SW 1271 (cell line): ENCODE measurements at regions not wholly inside any gene's neighbourhood (a gene's known extent, or its start where the extent isn't known, plus 50 kb on each side); places are given as distances from the start of the nearest gene placed in this dataset.
A peak's percentile ranks its signal among the peaks of the same experiment; 100 is the strongest.

Source experiments
- DNase-seq, 2 experiments: peaks; one replicate each; lab custom pipeline; 2025; lab: John Stamatoyannopoulos, UW

DNA sequence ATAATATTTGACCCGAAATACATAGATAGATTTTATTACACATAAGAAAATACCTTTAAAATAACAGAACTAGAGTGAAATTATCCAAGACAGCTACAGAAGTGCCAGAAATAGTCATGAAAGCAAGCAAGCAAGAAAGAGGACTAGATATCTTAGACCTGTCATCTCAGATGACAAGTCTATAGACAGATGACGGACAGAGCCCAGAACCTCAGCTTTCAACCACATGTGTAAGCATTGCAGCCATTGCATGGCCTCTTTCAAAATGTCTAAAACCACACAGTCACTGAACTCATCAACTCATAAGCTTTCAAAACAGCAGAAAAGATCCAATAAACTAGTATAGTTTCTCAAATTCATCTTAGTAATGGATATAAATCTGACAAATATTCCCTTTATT is 59.8 kb upstream of the FHIT start:
- DNase-seq: no peak

DNA sequence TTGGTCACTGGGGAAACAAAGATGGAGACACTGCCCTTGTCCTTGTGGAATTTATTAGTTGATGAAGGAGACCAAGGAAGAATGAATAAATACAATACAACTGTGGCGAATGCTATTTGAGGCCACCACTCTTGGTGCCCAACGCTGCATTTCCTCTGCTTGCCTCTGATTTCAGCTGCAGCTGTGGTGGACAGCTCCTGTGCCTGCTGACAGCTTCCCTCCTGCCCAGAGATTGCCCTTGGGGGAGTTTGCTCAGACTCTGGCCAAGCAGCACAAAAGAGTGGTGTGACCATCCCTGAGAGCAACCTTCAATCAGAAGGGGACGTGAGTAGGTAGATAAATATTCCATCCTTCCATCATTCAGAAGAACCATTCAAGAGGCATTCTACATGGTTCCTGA is 64.6 kb upstream of the FHIT start:
- no peak for DNase-seq

- no peak for DNase-seq
Observed at GRCh38 chr3:61323094-61323493, 71.8 kb upstream of the FHIT start.

DNA sequence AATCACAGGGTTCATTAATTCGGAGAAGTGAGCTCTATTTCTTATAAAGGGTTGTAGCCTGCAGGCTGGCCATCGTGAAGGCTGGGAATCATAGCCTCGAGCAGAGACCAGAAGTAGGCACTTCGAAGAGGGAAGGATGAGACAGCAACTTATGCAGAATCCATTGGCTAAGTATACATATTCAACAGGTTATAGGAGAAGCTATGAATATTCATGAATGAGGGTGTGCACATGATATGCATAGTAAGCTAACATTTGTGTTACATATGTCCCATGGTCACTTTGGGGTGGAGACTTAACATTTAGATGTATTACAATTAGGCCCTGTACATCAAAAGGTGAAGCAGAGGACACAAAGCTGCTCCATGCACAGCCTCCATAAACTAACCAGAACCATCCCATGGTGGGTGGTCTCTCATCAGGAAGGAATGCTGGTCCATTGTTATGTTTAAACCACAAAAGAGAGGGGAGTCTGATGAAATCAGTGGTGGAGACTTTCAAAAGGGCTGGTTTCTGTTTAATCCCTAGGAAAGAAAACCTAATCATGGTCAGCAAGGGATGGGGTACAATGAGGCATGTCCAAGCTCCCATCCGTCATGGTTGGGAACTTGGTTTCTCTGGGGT is 80.8 kb upstream of the FHIT start:
- DNase-seq: no peak

GRCh38 chr3:61333192-61333961 is 82.1 kb upstream of the FHIT start:
- DNase-seq: no peak

DNA sequence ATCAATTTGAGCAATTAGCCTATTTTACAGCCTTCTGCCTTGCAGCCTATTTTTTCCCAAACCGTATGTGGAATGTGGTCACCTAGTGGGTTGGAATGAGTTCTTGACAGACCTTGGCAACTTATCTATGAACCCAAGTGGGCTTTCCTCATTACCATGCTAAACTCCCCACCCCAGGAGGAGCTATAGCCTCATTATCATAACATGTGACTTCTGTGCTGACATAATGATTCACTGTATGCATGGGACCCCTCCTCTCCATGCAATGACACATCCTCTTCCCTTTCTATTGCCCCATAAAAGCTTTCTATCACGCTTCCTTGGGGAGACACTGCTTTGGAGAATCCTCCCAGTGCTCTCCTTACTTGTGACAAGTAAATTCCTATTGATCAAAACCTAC is 83.5 kb upstream of the FHIT start:
- DNase-seq: no peak

GRCh38 chr3:61340931-61341461 is 89.7 kb upstream of the FHIT start:
- DNase-seq: no peak

DNA sequence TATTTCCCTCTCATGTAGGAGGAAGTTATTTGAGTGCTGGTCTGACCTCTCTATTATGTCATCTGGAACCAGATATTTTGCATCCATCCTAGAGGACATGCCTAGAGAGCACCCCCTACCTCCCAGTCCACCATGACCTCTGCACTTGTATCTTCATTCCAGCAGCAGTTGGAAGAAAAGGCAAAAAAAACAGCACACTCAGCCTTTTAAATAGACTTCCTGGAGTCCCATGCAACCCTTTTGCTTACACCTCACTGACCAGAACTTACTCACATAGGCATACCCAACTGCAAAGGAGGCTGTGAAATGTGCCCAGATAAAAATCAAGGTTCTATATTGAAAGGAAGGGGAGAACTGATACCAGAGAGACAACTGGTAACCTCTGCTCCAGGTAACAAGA is 92.3 kb upstream of the FHIT start:
- no peak for DNase-seq

- no peak for DNase-seq
Observed at GRCh38 chr3:61345020-61345419, 93.8 kb upstream of the FHIT start.

- no peak for DNase-seq
Observed at GRCh38 chr3:61347981-61348380, 96.7 kb upstream of the FHIT start.

- DNase-seq: no peak
Observed at GRCh38 chr3:61349717-61350116, 98.5 kb upstream of the FHIT start.

GRCh38 chr3:61350782-61351309 is 99.6 kb upstream of the FHIT start:
- no peak for DNase-seq

DNA sequence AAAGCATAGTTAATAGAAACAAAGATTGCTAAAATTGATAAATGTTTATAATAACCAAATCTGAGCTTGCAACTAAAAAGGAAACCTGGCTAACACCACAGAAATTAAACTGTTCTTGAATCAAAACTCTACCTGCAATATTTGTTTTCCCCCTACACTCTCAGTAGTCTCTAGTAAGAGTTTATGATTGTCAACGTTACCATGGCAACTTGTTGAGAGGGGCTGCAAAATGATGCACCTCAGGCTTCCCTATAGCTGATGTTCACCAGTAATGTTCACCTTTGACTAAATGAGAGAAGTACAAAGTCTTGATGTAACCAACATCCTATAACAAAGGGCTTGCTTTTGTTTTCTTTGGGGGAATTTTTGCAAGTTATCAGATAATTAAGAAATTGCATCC is 101.1 kb upstream of the FHIT start:
- DNase-seq: no peak

GRCh38 chr3:61353382-61353781 is 102.1 kb upstream of the FHIT start:
- no peak for DNase-seq

DNA sequence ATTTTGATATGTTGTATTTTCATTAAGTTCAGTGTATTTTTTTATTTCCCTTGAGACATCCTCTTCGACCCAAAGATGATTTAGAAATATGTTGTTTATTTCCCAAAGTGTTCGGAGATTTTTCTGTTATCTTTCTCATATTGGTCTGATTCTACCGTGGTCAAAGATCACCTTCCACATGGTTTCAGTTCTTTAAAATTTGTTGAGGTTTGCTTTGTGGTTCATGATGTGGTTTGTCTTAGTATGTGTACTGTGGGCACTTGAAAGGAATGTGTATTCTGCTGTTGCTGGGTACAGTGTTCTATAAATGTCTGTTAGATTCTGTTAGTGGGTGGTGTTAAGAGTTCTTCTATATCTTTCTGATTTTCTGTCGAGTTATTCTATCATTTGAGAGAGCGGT is 103.4 kb upstream of the FHIT start:
- DNase-seq: no peak

GRCh38 chr3:61356685-61357084 is 105.4 kb upstream of the FHIT start:
- DNase-seq: no peak

DNA sequence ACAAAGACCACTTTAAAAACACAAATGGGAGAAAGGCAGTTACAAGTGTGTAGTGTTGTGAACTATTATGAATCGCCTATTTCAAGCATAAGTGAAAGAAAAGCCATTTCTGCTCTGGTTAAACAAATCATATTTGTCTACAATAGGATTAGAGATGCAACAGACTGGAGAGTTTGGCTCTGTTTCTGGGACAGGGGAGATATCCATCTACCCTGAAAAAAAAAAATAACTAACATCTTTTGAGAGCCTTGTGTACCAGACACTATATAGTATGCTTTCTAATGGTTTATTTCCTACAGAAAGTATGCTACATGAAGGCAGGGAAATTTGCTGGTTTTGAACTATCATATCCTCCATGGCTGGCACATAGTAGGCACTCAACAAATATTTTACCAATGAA is 106.7 kb upstream of the FHIT start:
- no peak for DNase-seq

GRCh38 chr3:61358364-61358763 is 107.1 kb upstream of the FHIT start:
- no peak for DNase-seq

DNA sequence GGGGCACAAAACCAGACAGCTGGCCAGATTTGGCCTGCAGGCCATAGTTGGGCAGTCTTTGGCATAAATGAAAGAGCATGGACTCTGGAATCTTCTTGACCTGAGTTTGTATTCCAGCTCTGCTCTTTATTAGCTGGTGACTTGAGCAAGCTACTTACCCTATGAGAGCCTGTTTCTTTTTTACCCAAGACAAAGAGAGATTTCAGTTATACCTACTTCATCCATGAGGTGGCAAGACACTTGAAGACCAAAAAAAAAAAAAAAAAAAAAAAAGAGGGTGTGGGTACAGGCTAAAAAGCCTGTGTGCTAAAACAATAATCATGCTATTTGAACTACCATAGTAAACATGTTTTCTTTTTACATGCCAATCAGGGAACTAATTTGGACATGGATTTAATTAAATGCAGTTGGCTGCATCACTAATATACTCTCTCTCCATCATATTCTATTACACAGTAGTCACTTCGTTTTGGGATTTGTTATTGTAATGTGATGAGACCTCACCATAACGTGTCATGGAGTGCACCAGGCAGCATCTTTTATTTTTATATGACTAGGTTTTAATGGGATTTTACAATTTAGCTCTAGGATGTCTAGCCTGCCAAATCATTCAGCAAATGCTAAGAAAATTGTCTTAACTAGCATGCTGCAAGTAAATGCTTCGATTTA is 109.2 kb upstream of the FHIT start:
- no peak for DNase-seq

- DNase-seq: no peak
Observed at GRCh38 chr3:61369678-61370077, 118.4 kb upstream of the FHIT start.

GRCh38 chr3:61371123-61371522 is 119.9 kb upstream of the FHIT start:
- peak in 1 of 2 experiments; percentile 14 for DNase-seq

DNA sequence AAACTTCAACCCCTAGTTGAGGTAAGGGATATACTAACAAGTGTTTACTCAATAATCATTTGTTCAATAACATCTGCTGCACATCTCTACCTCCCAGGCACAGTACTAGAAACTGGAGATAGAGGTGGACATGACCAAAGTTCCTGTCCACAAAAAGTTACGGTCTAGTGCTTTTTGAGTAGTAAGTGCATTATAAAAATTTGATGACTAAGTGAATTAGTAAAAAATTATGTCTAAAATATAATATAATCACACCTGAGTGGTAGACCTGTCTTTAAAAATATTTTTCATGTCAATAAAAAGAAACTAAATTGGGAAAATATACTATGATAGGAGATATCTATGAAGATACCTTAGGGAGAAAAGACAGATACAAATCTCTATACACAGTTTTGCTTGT is 121.5 kb upstream of the FHIT start:
- no peak for DNase-seq

DNA sequence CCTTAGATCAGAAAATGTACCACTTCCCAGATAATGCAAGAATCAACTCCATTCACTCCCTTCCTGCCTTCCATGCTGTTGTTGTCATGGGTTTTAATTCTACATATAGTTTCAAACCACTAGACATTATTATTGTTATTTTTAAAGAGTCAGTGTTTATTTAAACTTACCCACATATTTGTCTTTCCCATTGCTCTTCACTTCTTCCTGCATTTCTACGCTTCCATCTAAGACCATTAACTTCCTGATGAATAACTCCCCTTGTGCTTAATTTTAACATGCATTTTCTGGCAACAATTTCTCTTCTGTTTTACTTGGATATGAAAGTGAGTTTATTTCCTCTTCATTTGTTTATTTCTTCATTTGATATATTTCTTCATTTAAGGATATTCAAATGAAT is 127.1 kb upstream of the FHIT start:
- DNase-seq: no peak
